Peyer's patch (tissue), 4 donors: ENCODE measurements at regions not wholly inside any gene's neighbourhood (a gene's known extent, or its start where the extent isn't known, plus 50 kb on each side); places are given as distances from the start of the nearest gene placed in this dataset.

ENCODE experiments used
- CTCF ChIP-seq, 6 experiments: fragments of 450-650 bp in 4 of 6; fragments of 200-600 bp in 2 of 6; sonication (generic) in 1 of 6; IDR thresholded peaks; one replicate each; pipeline ENCODE4 v1.5.1; 2017 to 2019; ENCODE audit warnings: antibody characterized with exemption in 6 of 6, mild to moderate bottlenecking in 3 of 6, moderate library complexity in 1 of 6
- POLR2A ChIP-seq, 2 donors: fragments of 450-650 bp; IDR thresholded peaks; one replicate each; pipeline ENCODE4 v1.5.1; 2017; ENCODE audit warnings: antibody characterized with exemption in 2 of 2, mild to moderate bottlenecking in 2 of 2, moderate library complexity in 2 of 2

- no peak for TF ChIP-seq CTCF (IDR thresholded peaks at IDR 0.05)
- no peak for TF ChIP-seq POLR2A (IDR thresholded peaks at IDR 0.05)
These were observed 137.4 kb downstream of the OR4C45 start for GRCh38 chr11:50170115-50170514.
